HG03039 (cell line): ENCODE measurements at regions not wholly inside any gene's neighbourhood (a gene's known extent, or its start where the extent isn't known, plus 50 kb on each side); places are given as distances from the start of the nearest gene placed in this dataset.

Experiments
- ATAC-seq: cut with Tn5 transposase; IDR thresholded peaks from one replicate; pipeline ENCODE4 v1.9.1; 2021; ENCODE audit warnings: mild to moderate bottlenecking, moderate library complexity; ENCODE audit not compliant: unreplicated experiment

GRCh38 chr17:55585629-55586028 lies 74.4 kb upstream of the SMIM36 start:
- ATAC-seq, result no peak

GRCh38 chr17:55584861-55585260 lies 73.6 kb upstream of the SMIM36 start:
- ATAC-seq, result no peak

GRCh38 chr17:55584055-55584685 lies 72.9 kb upstream of the SMIM36 start:
- ATAC-seq, result no peak

GRCh38 chr17:55582897-55583296 lies 71.6 kb upstream of the SMIM36 start:
- no peak for ATAC-seq

- peak; percentile 37 for ATAC-seq
Observed at GRCh38 chr17:55580596-55581133, 69.4 kb upstream of the SMIM36 start.

GRCh38 chr17:55577687-55578086 lies 66.4 kb upstream of the SMIM36 start:
- no peak for ATAC-seq

- ATAC-seq, result peak; percentile 80
Observed at GRCh38 chr17:55576996-55577586, 65.8 kb upstream of the SMIM36 start.

GRCh38 chr17:55576237-55576995 lies 65.2 kb upstream of the SMIM36 start:
- ATAC-seq, result peak; percentile 21

- no peak for ATAC-seq
Observed at GRCh38 chr17:55575058-55575636, 63.9 kb upstream of the SMIM36 start.

GRCh38 chr17:55572599-55572998 lies 61.3 kb upstream of the SMIM36 start:
- ATAC-seq, result no peak

- ATAC-seq, result no peak
Observed at GRCh38 chr17:55572139-55572538, 60.9 kb upstream of the SMIM36 start.

GRCh38 chr17:55571095-55571494 lies 59.8 kb upstream of the SMIM36 start:
- ATAC-seq, result no peak

GRCh38 chr17:55570391-55570790 lies 59.1 kb upstream of the SMIM36 start:
- ATAC-seq, result no peak

- no peak for ATAC-seq
Observed at GRCh38 chr17:55567240-55568214, 56.3 kb upstream of the SMIM36 start.

GRCh38 chr17:55564081-55564480 lies 52.8 kb upstream of the SMIM36 start:
- no peak for ATAC-seq

- ATAC-seq, result no peak
Observed at GRCh38 chr17:55563363-55563762, 52.1 kb upstream of the SMIM36 start.

- no peak for ATAC-seq
Observed at GRCh38 chr17:55561973-55562495, 50.8 kb upstream of the SMIM36 start.

GRCh38 chr17:55561316-55561972 lies 50.2 kb upstream of the SMIM36 start:
- ATAC-seq, result no peak
